GM10266 (cell line): ENCODE measurements at regions not wholly inside any gene's neighbourhood (a gene's known extent, or its start where the extent isn't known, plus 50 kb on each side); places are given as distances from the start of the nearest gene placed in this dataset.

Experiments used
- DNase-seq: peaks from one replicate; pipeline ENCODE4 v3.0.0; 2012; ENCODE audit errors: extremely low spot score
- CTCF ChIP-seq: IDR thresholded peaks from 2 replicates; pipeline ENCODE4 v1.5.1; 2012; ENCODE audit warnings: mild to moderate bottlenecking, low read depth; ENCODE audit not compliant: control insufficient read depth, insufficient read depth; ENCODE audit errors: missing control alignments

DNA sequence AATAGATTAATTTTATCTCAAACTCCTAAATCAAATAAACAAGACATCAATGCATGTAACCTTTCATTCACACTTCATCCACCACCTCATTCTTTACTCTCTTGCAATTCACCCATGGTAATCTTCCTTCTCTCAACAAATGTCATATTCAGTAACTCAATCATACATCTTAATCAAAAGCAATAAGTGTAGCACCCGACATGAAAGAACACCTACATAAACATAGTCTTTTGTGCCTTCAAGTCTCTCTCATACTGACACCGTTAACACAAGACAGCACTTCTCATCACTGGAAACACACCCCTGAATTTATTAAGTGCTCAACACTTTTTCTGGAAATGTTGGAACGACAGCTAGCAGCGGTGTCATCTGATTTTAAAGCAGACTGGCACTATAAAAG, 225.9 kb downstream of the TTLL7 start:
- no peak for DNase-seq
- no peak for TF ChIP-seq CTCF

DNA sequence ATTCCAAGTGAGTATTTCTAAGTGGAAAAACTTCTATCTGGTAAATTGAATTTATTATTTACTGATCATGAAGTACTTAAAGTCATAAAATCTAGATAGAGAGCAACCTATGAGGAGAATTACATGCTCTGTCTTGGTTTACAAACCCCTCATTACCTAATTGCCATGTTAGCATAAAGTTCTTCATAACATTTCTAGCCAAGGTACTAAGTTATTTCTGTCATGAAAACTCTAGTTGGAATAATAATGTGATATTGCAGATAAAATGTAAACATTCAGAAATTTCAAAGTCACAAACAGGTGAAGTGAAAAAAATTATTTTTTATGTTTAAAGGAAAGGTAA, 228.6 kb downstream of the TTLL7 start:
- DNase-seq = no peak
- TF ChIP-seq CTCF = no peak

GRCh38 chr1:83769594-83770318, 229.2 kb downstream of the TTLL7 start:
- no peak for DNase-seq
- no peak for TF ChIP-seq CTCF

- TF ChIP-seq CTCF = no peak
- DNase-seq = no peak
These were observed 229.9 kb downstream of the TTLL7 start for GRCh38 chr1:83769072-83769471.

DNA sequence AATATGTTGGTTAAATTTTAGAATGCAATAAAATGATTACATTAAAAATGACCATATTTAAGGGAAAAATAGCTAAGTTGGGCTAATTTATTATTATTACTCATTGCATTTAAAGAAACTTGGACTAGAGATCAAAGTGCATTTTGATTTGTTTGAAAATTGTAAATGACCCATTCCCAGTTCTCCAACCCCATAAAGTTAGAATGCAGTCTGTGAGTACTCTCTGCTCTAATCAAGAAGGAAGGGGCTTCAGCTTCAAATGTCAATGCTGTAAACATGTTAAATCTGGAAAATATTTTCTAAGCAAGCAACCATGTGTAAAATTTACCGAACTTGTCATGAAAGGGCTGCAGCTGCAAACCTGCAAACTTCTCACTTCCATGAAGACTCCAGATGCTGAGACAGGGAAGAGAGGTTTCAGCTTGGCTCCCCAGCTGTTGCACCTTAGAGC, 232.7 kb downstream of the TTLL7 start:
- TF ChIP-seq CTCF = no peak

GRCh38 chr1:83765125-83765524, 233.8 kb downstream of the TTLL7 start:
- no peak for TF ChIP-seq CTCF
- DNase-seq = no peak

More for the DNA sequence above, 232.7 kb downstream of the TTLL7 start:
- DNase-seq = no peak

GRCh38 chr1:83764209-83764608, 234.7 kb downstream of the TTLL7 start:
- DNase-seq = no peak
- no peak for TF ChIP-seq CTCF
